HCT116 (cell line): ENCODE measurements at regions not wholly inside any gene's neighbourhood (a gene's known extent, or its start where the extent isn't known, plus 50 kb on each side); places are given as distances from the start of the nearest gene placed in this dataset.

Experiments
- EZH2 ChIP-seq: fragments of 200-600 bp; sonication (generic); IDR thresholded peaks from 2 replicates; pipeline ENCODE4 v1.6.1; 2017; ENCODE audit warnings: antibody characterized with exemption, mixed run types
- POLR2A ChIP-seq: IDR thresholded peaks from 2 replicates; pipeline ENCODE4 v1.7.0; 2011; ENCODE audit warnings: borderline replicate concordance; ENCODE audit not compliant: insufficient read depth, insufficient read length; ENCODE audit errors: extremely low read depth
- POLR2AphosphoS5 ChIP-seq: IDR thresholded peaks from 2 replicates; pipeline ENCODE4 v1.6.1; 2011; ENCODE audit warnings: mild to moderate bottlenecking, low read depth, low read length, moderate library complexity
- RAD21 ChIP-seq: IDR thresholded peaks from 2 replicates; pipeline ENCODE4 v1.6.1; 2012; ENCODE audit warnings: low read depth, mild to moderate bottlenecking
- SP1 ChIP-seq: IDR thresholded peaks from 2 replicates; pipeline ENCODE4 v1.6.1; 2012; ENCODE audit warnings: low read depth
- ZFX ChIP-seq: fragments of 450-650 bp; IDR thresholded peaks from 2 replicates; pipeline ENCODE4 v1.6.1; 2017
- TF ChIP-seq, protein P1 (sequence below), 3 experiments: fragments of 200-600 bp in 1 of 3; sonication (generic) in 1 of 3; IDR thresholded peaks in 2 of 3; conservative IDR thresholded peaks in 1 of 3; 2 replicates each; pipeline ENCODE4 v1.5.1; 2012 to 2017; ENCODE audit warnings: low read depth in 2 of 3, low read length in 2 of 3, antibody characterized with exemption in 1 of 3, borderline replicate concordance in 1 of 3, control low read depth in 1 of 3, mild to moderate bottlenecking in 1 of 3, mixed read lengths in 1 of 3, mixed run types in 1 of 3, moderate library complexity in 1 of 3; ENCODE audit not compliant: insufficient read depth in 1 of 3
- TF ChIP-seq, protein P2 (sequence below): IDR thresholded peaks from 2 replicates; pipeline ENCODE4 v1.6.1; 2011; ENCODE audit warnings: mild to moderate bottlenecking, low read length, moderate library complexity; ENCODE audit not compliant: insufficient replicate concordance; ENCODE audit errors: extremely low read depth
- TF ChIP-seq, protein P3 (sequence below): IDR thresholded peaks from 2 replicates; pipeline ENCODE4 v1.6.1; 2012; ENCODE audit warnings: low read depth

GRCh38 chr2:65514555-65515195, 82.3 kb upstream of the SPRED2 start:
- TF ChIP-seq, protein P1, sequence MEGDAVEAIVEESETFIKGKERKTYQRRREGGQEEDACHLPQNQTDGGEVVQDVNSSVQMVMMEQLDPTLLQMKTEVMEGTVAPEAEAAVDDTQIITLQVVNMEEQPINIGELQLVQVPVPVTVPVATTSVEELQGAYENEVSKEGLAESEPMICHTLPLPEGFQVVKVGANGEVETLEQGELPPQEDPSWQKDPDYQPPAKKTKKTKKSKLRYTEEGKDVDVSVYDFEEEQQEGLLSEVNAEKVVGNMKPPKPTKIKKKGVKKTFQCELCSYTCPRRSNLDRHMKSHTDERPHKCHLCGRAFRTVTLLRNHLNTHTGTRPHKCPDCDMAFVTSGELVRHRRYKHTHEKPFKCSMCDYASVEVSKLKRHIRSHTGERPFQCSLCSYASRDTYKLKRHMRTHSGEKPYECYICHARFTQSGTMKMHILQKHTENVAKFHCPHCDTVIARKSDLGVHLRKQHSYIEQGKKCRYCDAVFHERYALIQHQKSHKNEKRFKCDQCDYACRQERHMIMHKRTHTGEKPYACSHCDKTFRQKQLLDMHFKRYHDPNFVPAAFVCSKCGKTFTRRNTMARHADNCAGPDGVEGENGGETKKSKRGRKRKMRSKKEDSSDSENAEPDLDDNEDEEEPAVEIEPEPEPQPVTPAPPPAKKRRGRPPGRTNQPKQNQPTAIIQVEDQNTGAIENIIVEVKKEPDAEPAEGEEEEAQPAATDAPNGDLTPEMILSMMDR (IDR thresholded peaks at IDR 0.05 in 2 of 3, conservative IDR thresholded peaks at IDR 0.05 in 1 of 3; ENCODE audit: borderline replicate concordance in 1 of 3, insufficient read depth in 1 of 3, low read depth in 2 of 3, low read length in 2 of 3): no peak
- TF ChIP-seq SP1 (no peak), RAD21 (no peak), POLR2A (no peak), POLR2AphosphoS5 (no peak), EZH2 (no peak), ZFX (no peak)
- TF ChIP-seq, protein P2, sequence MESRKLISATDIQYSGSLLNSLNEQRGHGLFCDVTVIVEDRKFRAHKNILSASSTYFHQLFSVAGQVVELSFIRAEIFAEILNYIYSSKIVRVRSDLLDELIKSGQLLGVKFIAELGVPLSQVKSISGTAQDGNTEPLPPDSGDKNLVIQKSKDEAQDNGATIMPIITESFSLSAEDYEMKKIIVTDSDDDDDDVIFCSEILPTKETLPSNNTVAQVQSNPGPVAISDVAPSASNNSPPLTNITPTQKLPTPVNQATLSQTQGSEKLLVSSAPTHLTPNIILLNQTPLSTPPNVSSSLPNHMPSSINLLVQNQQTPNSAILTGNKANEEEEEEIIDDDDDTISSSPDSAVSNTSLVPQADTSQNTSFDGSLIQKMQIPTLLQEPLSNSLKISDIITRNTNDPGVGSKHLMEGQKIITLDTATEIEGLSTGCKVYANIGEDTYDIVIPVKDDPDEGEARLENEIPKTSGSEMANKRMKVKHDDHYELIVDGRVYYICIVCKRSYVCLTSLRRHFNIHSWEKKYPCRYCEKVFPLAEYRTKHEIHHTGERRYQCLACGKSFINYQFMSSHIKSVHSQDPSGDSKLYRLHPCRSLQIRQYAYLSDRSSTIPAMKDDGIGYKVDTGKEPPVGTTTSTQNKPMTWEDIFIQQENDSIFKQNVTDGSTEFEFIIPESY: no peak
- TF ChIP-seq, protein P3, sequence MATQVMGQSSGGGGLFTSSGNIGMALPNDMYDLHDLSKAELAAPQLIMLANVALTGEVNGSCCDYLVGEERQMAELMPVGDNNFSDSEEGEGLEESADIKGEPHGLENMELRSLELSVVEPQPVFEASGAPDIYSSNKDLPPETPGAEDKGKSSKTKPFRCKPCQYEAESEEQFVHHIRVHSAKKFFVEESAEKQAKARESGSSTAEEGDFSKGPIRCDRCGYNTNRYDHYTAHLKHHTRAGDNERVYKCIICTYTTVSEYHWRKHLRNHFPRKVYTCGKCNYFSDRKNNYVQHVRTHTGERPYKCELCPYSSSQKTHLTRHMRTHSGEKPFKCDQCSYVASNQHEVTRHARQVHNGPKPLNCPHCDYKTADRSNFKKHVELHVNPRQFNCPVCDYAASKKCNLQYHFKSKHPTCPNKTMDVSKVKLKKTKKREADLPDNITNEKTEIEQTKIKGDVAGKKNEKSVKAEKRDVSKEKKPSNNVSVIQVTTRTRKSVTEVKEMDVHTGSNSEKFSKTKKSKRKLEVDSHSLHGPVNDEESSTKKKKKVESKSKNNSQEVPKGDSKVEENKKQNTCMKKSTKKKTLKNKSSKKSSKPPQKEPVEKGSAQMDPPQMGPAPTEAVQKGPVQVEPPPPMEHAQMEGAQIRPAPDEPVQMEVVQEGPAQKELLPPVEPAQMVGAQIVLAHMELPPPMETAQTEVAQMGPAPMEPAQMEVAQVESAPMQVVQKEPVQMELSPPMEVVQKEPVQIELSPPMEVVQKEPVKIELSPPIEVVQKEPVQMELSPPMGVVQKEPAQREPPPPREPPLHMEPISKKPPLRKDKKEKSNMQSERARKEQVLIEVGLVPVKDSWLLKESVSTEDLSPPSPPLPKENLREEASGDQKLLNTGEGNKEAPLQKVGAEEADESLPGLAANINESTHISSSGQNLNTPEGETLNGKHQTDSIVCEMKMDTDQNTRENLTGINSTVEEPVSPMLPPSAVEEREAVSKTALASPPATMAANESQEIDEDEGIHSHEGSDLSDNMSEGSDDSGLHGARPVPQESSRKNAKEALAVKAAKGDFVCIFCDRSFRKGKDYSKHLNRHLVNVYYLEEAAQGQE: no peak
